Nephron progenitor cell (in vitro differentiated cells): ENCODE measurements at regions not wholly inside any gene's neighbourhood (a gene's known extent, or its start where the extent isn't known, plus 50 kb on each side); places are given as distances from the start of the nearest gene placed in this dataset.

Source experiments
- DNase-seq: peaks from one replicate; pipeline ENCODE4 v3.0.0; 2021
- H3K27ac Mint-ChIP-seq: 2 replicates; pipeline ENCODE4 v1.8.0; 2021; ENCODE audit warnings: mild to moderate bottlenecking, moderate library complexity, mixed read lengths
- H3K27me3 Mint-ChIP-seq: 2 replicates; pipeline ENCODE4 v1.8.0; 2021; ENCODE audit warnings: mild to moderate bottlenecking, low read depth, mixed read lengths; ENCODE audit not compliant: poor library complexity
- H3K36me3 Mint-ChIP-seq: 2 replicates; pipeline ENCODE4 v1.8.0; 2021; ENCODE audit warnings: low read depth, mixed read lengths
- H3K4me1 Mint-ChIP-seq: 2 replicates; pipeline ENCODE4 v1.8.0; 2021; ENCODE audit warnings: mixed read lengths
- H3K4me3 Mint-ChIP-seq: 2 replicates; pipeline ENCODE4 v1.8.0; 2021; ENCODE audit warnings: mild to moderate bottlenecking, moderate library complexity, mixed read lengths
- H3K9me3 Mint-ChIP-seq: 2 replicates; pipeline ENCODE4 v1.8.0; 2021; ENCODE audit warnings: mild to moderate bottlenecking, moderate library complexity, mixed read lengths
- TF ChIP-seq, protein P1 (sequence below): fragments of 200-600 bp; sonication (generic); IDR thresholded peaks from 2 replicates; pipeline ENCODE4 v1.5.0; 2021; ENCODE audit warnings: antibody characterized with exemption

DNA sequence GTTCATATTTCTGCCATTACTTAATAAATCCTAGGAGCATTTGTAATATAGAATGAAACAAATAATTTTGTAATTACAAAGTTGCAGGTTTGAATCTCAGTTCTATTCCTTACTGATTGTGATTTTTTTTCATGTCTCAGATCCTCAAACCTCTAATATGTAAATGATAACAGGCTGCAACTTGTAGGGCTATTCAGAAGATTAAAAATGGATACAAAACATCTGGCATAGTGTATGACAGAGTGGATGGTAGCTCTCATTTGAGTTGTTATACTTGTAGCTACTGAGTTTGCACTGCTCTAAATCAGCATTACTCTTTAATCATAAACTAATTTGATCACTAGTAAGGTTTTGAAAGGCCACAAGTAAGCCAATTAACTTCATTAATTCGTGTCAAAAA, 406.3 kb upstream of the MGAT4C start:
- no peak for DNase-seq
- no peak overlapping the region for H3K27ac Mint-ChIP-seq
- H3K9me3 Mint-ChIP-seq = no peaks in the 10 kb centered on the region
- peaks cover 49% of the 10 kb centered on the region for H3K4me1 Mint-ChIP-seq
- no peak overlapping the region for H3K4me3 Mint-ChIP-seq
- peaks cover 7% of the 10 kb centered on the region for H3K27me3 Mint-ChIP-seq
- H3K36me3 Mint-ChIP-seq = no peaks in the 10 kb centered on the region
- TF ChIP-seq, protein P1, sequence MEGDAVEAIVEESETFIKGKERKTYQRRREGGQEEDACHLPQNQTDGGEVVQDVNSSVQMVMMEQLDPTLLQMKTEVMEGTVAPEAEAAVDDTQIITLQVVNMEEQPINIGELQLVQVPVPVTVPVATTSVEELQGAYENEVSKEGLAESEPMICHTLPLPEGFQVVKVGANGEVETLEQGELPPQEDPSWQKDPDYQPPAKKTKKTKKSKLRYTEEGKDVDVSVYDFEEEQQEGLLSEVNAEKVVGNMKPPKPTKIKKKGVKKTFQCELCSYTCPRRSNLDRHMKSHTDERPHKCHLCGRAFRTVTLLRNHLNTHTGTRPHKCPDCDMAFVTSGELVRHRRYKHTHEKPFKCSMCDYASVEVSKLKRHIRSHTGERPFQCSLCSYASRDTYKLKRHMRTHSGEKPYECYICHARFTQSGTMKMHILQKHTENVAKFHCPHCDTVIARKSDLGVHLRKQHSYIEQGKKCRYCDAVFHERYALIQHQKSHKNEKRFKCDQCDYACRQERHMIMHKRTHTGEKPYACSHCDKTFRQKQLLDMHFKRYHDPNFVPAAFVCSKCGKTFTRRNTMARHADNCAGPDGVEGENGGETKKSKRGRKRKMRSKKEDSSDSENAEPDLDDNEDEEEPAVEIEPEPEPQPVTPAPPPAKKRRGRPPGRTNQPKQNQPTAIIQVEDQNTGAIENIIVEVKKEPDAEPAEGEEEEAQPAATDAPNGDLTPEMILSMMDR = no peak

DNA sequence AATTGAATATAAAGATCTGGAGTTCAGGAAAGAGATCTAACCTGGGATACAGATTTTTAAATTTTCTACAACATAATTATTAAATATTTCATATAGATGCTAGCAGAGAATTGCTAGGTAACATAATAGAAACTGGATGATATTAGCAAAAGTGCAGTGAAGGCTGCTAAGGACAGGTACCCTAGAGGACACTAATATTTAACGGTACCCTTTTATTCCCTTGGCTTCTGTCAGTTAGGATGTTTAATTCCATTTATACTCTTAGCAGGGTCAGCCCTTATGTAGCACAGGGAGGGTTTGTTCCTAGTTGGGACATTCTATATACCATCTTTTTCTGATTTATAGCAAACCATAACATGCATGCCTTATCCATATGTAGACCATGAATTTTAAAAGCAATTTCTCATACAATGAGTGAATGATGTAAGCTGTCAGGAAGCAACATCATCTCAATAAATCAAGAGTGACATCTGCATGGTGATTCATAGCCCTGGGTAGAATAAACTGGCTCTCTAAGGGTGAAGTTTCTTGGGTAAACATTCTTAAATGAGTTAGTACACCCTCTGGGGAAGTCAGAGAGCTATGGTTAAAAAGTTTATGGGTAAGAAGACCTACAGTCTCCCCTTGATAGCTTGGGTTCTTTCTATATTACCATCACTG, 404.4 kb upstream of the MGAT4C start:
- DNase-seq = no peak
- no peaks in the 10 kb centered on the region for H3K36me3 Mint-ChIP-seq
- H3K27ac Mint-ChIP-seq = peak overlapping the region; percentile 88
- TF ChIP-seq, protein P1 = no peak
- peaks cover 60% of the 10 kb centered on the region for H3K4me1 Mint-ChIP-seq
- H3K4me3 Mint-ChIP-seq = peak overlapping the region; percentile 57
- H3K9me3 Mint-ChIP-seq = no peaks in the 10 kb centered on the region
- H3K27me3 Mint-ChIP-seq = peaks cover 7% of the 10 kb centered on the region

DNA sequence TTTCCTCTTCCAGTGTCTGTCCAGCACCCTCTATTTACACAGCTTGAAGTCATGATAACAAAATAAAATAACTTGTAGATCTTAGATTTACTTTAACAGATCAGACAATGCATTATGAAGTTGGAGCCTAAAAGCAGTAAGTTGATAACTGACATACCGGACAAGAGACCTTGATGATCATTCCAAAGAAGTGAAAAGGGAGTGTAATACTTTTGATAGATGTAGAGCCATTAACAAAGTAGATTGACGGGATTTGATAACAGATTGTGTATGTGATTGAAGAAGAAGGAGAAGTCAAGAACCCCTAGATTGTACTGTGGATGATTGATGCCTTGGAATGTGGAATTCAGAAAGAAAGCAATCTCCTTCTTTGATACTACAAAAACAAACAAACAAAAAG, 403.8 kb upstream of the MGAT4C start:
- H3K27ac Mint-ChIP-seq = peak overlapping the region; percentile 61
- TF ChIP-seq, protein P1 = no peak
- peaks cover 60% of the 10 kb centered on the region for H3K4me1 Mint-ChIP-seq
- no peak for DNase-seq
- H3K4me3 Mint-ChIP-seq = no peak overlapping the region
- H3K36me3 Mint-ChIP-seq = no peaks in the 10 kb centered on the region
- H3K27me3 Mint-ChIP-seq = peaks cover 7% of the 10 kb centered on the region
- no peaks in the 10 kb centered on the region for H3K9me3 Mint-ChIP-seq

DNA sequence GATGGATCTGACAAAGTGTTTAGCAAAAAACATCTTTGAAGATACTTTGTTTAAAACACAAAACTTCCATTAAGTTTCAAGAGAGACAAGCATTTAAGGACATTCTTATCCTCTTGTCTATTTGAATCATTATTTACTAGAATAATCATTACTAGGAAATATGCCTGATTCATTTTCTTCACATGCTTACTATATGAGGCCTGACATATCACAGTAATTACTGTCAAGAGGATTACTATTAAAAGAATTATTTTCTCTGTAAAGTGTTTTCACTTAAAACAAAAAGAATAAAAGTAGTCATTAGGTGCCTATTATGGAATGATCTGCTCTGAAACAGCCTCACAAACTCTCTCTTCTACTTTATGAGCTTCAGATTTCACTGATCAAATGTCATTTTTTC, 402.1 kb upstream of the MGAT4C start:
- peaks cover 7% of the 10 kb centered on the region for H3K27me3 Mint-ChIP-seq
- H3K4me3 Mint-ChIP-seq = no peak overlapping the region
- DNase-seq = no peak
- H3K27ac Mint-ChIP-seq = no peak overlapping the region
- TF ChIP-seq, protein P1 = no peak
- no peaks in the 10 kb centered on the region for H3K36me3 Mint-ChIP-seq
- H3K9me3 Mint-ChIP-seq = no peaks in the 10 kb centered on the region
- H3K4me1 Mint-ChIP-seq = peaks cover 50% of the 10 kb centered on the region

DNA sequence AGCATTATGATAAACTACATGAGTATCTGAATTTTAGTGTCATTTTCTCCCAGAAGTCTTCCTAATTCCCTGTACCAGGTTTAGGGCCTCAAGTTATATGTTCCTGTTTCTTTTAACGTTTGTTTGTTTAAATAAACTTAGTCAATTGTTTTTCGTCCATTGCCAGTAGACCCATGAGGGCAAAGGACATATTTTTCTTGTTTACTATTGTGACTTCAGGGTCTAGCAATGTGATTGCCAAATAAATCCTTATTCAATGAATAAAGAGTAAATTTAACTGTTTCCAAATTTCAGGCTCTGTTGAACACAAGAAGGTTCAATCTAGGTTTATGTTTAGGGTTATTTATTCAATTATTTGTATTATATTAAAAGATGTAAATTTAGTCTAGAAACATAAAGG, 391.6 kb upstream of the MGAT4C start:
- no peaks in the 10 kb centered on the region for H3K36me3 Mint-ChIP-seq
- DNase-seq = no peak
- no peak overlapping the region for H3K27ac Mint-ChIP-seq
- TF ChIP-seq, protein P1 = no peak
- H3K9me3 Mint-ChIP-seq = no peaks in the 10 kb centered on the region
- H3K4me3 Mint-ChIP-seq = no peak overlapping the region
- no peaks in the 10 kb centered on the region for H3K4me1 Mint-ChIP-seq
- H3K27me3 Mint-ChIP-seq = no peaks in the 10 kb centered on the region
